Hepatocyte (in vitro differentiated cells): ENCODE measurements at regions not wholly inside any gene's neighbourhood (a gene's known extent, or its start where the extent isn't known, plus 50 kb on each side); places are given as distances from the start of the nearest gene placed in this dataset.
"Not testable (repeated sequence)": the region's sequence is repeated elsewhere in the genome, so short reads cannot be mapped to it uniquely, and the experiment has no call there.

Source experiments
- EZH2 ChIP-seq: fragments of 200-600 bp; sonication (generic); IDR thresholded peaks from 2 replicates; pipeline ENCODE4 v1.6.1; 2016; ENCODE audit warnings: antibody characterized with exemption, mild to moderate bottlenecking, borderline replicate concordance
- EZH2phosphoT487 ChIP-seq: fragments of 200-600 bp; sonication (generic); IDR thresholded peaks from one replicate; pipeline ENCODE4 v1.6.1; 2018; ENCODE audit warnings: antibody characterized with exemption, mild to moderate bottlenecking, low read depth, moderate library complexity; ENCODE audit not compliant: unreplicated experiment, severe bottlenecking
- TF ChIP-seq, protein P1 (sequence below): fragments of 200-600 bp; sonication (generic); IDR thresholded peaks from 2 replicates; pipeline ENCODE4 v1.5.1; 2016; ENCODE audit warnings: antibody characterized with exemption, mild to moderate bottlenecking; ENCODE audit not compliant: poor library complexity

DNA sequence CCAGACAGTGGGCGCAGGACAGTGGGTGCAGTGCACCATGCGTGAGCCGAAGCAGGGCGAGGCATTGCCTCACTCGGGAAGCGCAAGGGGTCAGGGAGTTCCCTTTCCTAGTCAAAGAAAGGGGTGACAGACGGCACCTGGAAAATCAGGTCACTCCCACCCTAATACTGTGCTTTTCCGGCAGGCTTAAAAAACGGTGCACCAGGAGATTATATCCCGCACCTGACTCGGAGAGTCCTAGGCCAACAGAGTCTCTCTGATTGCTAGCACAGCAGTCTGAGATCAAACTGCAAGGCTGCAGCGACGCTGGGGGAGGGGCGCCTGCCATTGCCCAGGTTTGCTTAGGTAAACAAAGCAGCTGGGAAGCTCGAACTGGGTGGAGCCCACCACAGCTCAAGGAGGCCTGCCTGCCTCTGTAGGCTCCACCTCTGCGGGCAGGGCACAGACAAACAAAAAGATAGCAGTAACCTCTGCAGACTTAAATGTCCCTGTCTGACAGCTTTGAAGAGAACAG is 116.4 kb downstream of the CXCL12 start:
- TF ChIP-seq, protein P1, sequence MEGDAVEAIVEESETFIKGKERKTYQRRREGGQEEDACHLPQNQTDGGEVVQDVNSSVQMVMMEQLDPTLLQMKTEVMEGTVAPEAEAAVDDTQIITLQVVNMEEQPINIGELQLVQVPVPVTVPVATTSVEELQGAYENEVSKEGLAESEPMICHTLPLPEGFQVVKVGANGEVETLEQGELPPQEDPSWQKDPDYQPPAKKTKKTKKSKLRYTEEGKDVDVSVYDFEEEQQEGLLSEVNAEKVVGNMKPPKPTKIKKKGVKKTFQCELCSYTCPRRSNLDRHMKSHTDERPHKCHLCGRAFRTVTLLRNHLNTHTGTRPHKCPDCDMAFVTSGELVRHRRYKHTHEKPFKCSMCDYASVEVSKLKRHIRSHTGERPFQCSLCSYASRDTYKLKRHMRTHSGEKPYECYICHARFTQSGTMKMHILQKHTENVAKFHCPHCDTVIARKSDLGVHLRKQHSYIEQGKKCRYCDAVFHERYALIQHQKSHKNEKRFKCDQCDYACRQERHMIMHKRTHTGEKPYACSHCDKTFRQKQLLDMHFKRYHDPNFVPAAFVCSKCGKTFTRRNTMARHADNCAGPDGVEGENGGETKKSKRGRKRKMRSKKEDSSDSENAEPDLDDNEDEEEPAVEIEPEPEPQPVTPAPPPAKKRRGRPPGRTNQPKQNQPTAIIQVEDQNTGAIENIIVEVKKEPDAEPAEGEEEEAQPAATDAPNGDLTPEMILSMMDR, result not testable (repeated sequence)
- TF ChIP-seq EZH2phosphoT487, EZH2: not testable (repeated sequence)
